OCI-LY1 (cell line): ENCODE measurements at regions not wholly inside any gene's neighbourhood (a gene's known extent, or its start where the extent isn't known, plus 50 kb on each side); places are given as distances from the start of the nearest gene placed in this dataset.

ENCODE experiments used
- H2AFZ ChIP-seq: fragments of 200-600 bp; sonication (generic), shearing (Covaris generic); 2 replicates; pipeline ENCODE4 v1.6.0; 2014; ENCODE audit warnings: antibody characterized with exemption, mild to moderate bottlenecking, low read length
- H3F3A ChIP-seq: fragments of 200-600 bp; sonication (generic), shearing (Covaris generic); 2 replicates; pipeline ENCODE4 v1.6.0; 2014; ENCODE audit warnings: mild to moderate bottlenecking, antibody characterized with exemption, low read length, moderate library complexity; ENCODE audit not compliant: insufficient read depth
- H3K27ac ChIP-seq: fragments of 200-600 bp; sonication (generic); 2 replicates; pipeline ENCODE4 v1.5.1; 2014; ENCODE audit warnings: low read length, mixed run types, mild to moderate bottlenecking, low read depth; ENCODE audit not compliant: poor library complexity, severe bottlenecking
- H3K27me3 ChIP-seq: fragments of 200-600 bp; sonication (generic); 2 replicates; pipeline ENCODE4 v1.6.0; 2014; ENCODE audit warnings: antibody characterized with exemption, mild to moderate bottlenecking, low read length, moderate library complexity; ENCODE audit not compliant: insufficient read depth
- H3K36me3 ChIP-seq: fragments of 200-600 bp; sonication (generic); 2 replicates; pipeline ENCODE4 v1.6.1; 2014; ENCODE audit warnings: mild to moderate bottlenecking, antibody characterized with exemption, low read length, moderate library complexity, mixed read lengths; ENCODE audit not compliant: insufficient read depth
- H3K4me1 ChIP-seq: fragments of 200-600 bp; sonication (generic); 2 replicates; pipeline ENCODE4 v1.5.1; 2014; ENCODE audit warnings: mild to moderate bottlenecking, low read length, moderate library complexity; ENCODE audit not compliant: insufficient read depth, severe bottlenecking
- H3K4me2 ChIP-seq: fragments of 200-600 bp; sonication (generic), shearing (Covaris generic); 2 replicates; pipeline ENCODE4 v1.6.1; 2014; ENCODE audit warnings: low read length
- H3K4me3 ChIP-seq: fragments of 200-600 bp; sonication (generic); 2 replicates; pipeline ENCODE4 v1.5.1; 2014; ENCODE audit warnings: low read length, low read depth, mild to moderate bottlenecking, mixed read lengths; ENCODE audit not compliant: poor library complexity, severe bottlenecking
- H3K79me2 ChIP-seq: fragments of 200-600 bp; shearing (Covaris generic); 2 replicates; pipeline ENCODE4 v1.6.1; 2016; ENCODE audit warnings: mixed run types, low read length, mixed read lengths; ENCODE audit not compliant: insufficient read depth
- H3K9ac ChIP-seq: fragments of 200-600 bp; sonication (generic), shearing (Covaris generic); 2 replicates; pipeline ENCODE4 v1.6.1; 2014; ENCODE audit warnings: mild to moderate bottlenecking, low read length, mixed read lengths
- H3K9me2 ChIP-seq: fragments of 200-600 bp; sonication (generic), shearing (Covaris generic); 2 replicates; pipeline ENCODE4 v1.6.1; 2014; ENCODE audit warnings: low read depth, mild to moderate bottlenecking, low read length, mixed read lengths
- H3K9me3 ChIP-seq: fragments of 200-600 bp; shearing (Covaris generic); 2 replicates; pipeline ENCODE4 v1.6.1; 2014; ENCODE audit warnings: low read length, mixed read lengths
- H4K20me1 ChIP-seq: fragments of 200-600 bp; sonication (generic), shearing (Covaris generic); 2 replicates; pipeline ENCODE4 v1.6.0; 2016; ENCODE audit warnings: mild to moderate bottlenecking, low read length; ENCODE audit not compliant: insufficient read depth
- EZH2 ChIP-seq: fragments of 200-600 bp; sonication (generic), shearing (Covaris generic); IDR thresholded peaks from 2 replicates; pipeline ENCODE4 v1.8.0; 2017; ENCODE audit warnings: borderline replicate concordance, mixed run types, mild to moderate bottlenecking, antibody characterized with exemption, low read length, moderate library complexity, mixed read lengths
- TF ChIP-seq, protein P1 (sequence below): fragments of 200-600 bp; sonication (generic), shearing (Covaris generic); IDR thresholded peaks from 2 replicates; pipeline ENCODE4 v1.5.1; 2017; ENCODE audit warnings: mild to moderate bottlenecking, antibody characterized with exemption, low read length, moderate library complexity, mixed read lengths

DNA sequence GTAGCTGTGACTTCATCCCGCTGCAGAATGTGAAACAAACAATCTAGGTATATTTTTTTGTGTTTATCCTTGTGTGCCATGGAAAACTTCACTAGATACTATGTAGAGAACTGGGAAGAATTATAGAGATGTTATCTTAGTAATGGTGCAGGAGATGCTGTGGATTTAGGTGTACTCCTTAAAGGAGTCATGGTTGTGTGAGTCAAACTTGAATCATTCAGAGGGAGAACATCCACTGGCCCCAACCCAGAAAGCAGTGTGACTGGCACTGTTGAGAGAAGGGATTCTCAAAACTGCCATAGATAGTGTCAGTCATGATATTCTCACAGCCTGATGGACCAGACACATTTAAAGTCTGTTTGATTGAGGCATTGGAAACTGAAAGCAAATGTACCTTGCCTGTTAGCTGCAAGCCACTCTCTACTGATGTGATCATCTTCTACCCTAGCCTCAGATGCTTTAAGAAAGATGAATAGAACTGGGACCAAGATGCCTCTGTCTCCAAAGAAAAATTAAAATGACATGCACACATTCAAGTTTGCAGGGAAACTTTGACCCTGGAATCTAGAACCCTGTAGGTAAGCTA is 754.6 kb downstream of the MRPL39 start:
- Histone ChIP-seq H3K9ac (no peak overlapping the region), H3K79me2 (no peaks in the 10 kb centered on the region), H3K9me3 (no peaks in the 10 kb centered on the region), H3F3A (no peaks in the 10 kb centered on the region), H3K4me1 (no peaks in the 10 kb centered on the region), H3K9me2 (no peaks in the 10 kb centered on the region), H3K36me3 (no peaks in the 10 kb centered on the region), H3K27me3 (no peaks in the 10 kb centered on the region), H3K4me3 (no peak overlapping the region), H2AFZ (no peak overlapping the region), H4K20me1 (no peaks in the 10 kb centered on the region), H3K27ac (no peak overlapping the region), H3K4me2 (no peak overlapping the region)
- TF ChIP-seq, protein P1, sequence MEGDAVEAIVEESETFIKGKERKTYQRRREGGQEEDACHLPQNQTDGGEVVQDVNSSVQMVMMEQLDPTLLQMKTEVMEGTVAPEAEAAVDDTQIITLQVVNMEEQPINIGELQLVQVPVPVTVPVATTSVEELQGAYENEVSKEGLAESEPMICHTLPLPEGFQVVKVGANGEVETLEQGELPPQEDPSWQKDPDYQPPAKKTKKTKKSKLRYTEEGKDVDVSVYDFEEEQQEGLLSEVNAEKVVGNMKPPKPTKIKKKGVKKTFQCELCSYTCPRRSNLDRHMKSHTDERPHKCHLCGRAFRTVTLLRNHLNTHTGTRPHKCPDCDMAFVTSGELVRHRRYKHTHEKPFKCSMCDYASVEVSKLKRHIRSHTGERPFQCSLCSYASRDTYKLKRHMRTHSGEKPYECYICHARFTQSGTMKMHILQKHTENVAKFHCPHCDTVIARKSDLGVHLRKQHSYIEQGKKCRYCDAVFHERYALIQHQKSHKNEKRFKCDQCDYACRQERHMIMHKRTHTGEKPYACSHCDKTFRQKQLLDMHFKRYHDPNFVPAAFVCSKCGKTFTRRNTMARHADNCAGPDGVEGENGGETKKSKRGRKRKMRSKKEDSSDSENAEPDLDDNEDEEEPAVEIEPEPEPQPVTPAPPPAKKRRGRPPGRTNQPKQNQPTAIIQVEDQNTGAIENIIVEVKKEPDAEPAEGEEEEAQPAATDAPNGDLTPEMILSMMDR = no peak
- TF ChIP-seq EZH2 = no peak

DNA sequence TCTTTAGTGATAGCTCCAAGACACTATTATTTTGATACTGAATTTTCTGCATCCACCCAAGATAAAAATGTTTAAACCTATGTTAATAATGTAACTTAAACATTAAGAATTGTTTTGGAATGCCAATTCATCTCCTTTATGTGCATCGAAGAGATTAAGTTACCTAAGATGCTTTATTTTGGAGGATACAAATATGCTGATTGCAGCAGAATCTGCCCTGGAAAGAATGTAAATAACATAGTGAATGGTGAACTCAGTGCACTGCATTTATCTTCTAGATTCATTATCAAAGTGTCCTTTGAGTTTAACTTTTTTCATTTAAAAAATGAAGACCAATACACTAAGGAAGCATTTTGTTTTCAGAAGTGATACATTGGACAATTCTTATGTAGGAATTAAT is 757.2 kb downstream of the MRPL39 start:
- no peaks in the 10 kb centered on the region for H3K4me1 ChIP-seq
- TF ChIP-seq, protein P1 = no peak
- TF ChIP-seq EZH2 = no peak

DNA sequence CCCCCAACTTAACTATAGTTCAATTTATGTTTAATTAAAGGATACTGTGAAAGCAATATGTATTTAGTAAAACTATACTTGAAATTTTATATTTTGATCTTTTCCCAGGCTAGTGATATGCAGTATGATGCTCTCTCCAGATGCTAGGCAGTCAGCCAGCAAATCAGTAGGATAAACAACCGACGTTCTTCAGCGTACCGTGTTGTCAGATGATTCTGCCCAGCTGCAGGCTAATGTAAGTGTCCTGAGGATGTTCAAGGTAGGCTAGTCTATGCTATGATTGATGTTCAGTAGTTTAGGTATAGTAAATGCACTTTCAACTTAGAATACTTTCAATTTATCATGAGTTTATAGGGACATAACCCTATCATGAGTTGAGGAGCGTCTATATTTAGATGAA is 762.6 kb downstream of the MRPL39 start:
- Histone ChIP-seq H3K9me3 (no peaks in the 10 kb centered on the region), H3K4me1 (no peaks in the 10 kb centered on the region), H3K4me2 (no peak overlapping the region), H4K20me1 (no peaks in the 10 kb centered on the region), H3K9me2 (no peaks in the 10 kb centered on the region), H3K36me3 (no peaks in the 10 kb centered on the region), H3K4me3 (no peak overlapping the region), H3K27me3 (no peaks in the 10 kb centered on the region), H3K27ac (no peak overlapping the region), H2AFZ (no peak overlapping the region), H3F3A (no peaks in the 10 kb centered on the region), H3K9ac (no peak overlapping the region), H3K79me2 (no peaks in the 10 kb centered on the region)
- TF ChIP-seq, protein P1 = no peak
- TF ChIP-seq EZH2 = no peak

More for the DNA sequence above, 757.2 kb downstream of the MRPL39 start:
- no peaks in the 10 kb centered on the region for H4K20me1 ChIP-seq
- H3K79me2 ChIP-seq = no peaks in the 10 kb centered on the region
- no peaks in the 10 kb centered on the region for H3K27me3 ChIP-seq
- no peak overlapping the region for H3K4me2 ChIP-seq
- no peak overlapping the region for H3K27ac ChIP-seq
- H3K9me3 ChIP-seq = no peaks in the 10 kb centered on the region
- H3K4me3 ChIP-seq = no peak overlapping the region
- H3K36me3 ChIP-seq = no peaks in the 10 kb centered on the region
- no peaks in the 10 kb centered on the region for H3K9me2 ChIP-seq
- H3K9ac ChIP-seq = no peak overlapping the region
- no peak overlapping the region for H2AFZ ChIP-seq
- H3F3A ChIP-seq = no peaks in the 10 kb centered on the region
